Activated CD8-positive, alpha-beta T cell treated with anti-CD3 and anti-CD28 coated beads for 36 hours (primary cell): ENCODE measurements at regions not wholly inside any gene's neighbourhood (a gene's known extent, or its start where the extent isn't known, plus 50 kb on each side); places are given as distances from the start of the nearest gene placed in this dataset.

ENCODE experiments used
- ATAC-seq: fragments of 200-7000 bp; cut with Tn5 transposase; one replicate; pipeline ENCODE4 v1.10.0; 2021; ENCODE audit warnings: mild to moderate bottlenecking, moderate library complexity
- CTCF ChIA-PET: fragments of 350-600 bp; sonication (Branson Sonifier 250); formaldehyde crosslinking; loops from one replicate; lab custom pipeline; 2021; ENCODE audit warnings: antibody characterized with exemption; lab: Charles Lee
- POLR2A ChIA-PET: fragments of 350-600 bp; sonication (Branson Sonifier 250); formaldehyde crosslinking; loops from one replicate; lab custom pipeline; 2021; ENCODE audit warnings: antibody characterized with exemption; lab: Charles Lee
- DNase-seq: peaks from one replicate; pipeline ENCODE4 v3.0.0-alpha.2; 2020
- H3K27ac Mint-ChIP-seq: one replicate; pipeline ENCODE4 v1.8.0; 2021; ENCODE audit warnings: mild to moderate bottlenecking, mixed read lengths
- H3K27me3 Mint-ChIP-seq: one replicate; pipeline ENCODE4 v1.8.0; 2021; ENCODE audit warnings: mixed read lengths
- H3K36me3 Mint-ChIP-seq: one replicate; pipeline ENCODE4 v1.8.0; 2021; ENCODE audit warnings: low read depth, mixed read lengths
- H3K4me1 Mint-ChIP-seq: one replicate; pipeline ENCODE4 v1.8.0; 2021; ENCODE audit warnings: low read depth, mixed read lengths
- H3K4me3 Mint-ChIP-seq: one replicate; pipeline ENCODE4 v1.8.0; 2021; ENCODE audit warnings: mild to moderate bottlenecking, moderate library complexity, mixed read lengths
- H3K9me3 Mint-ChIP-seq: one replicate; pipeline ENCODE4 v1.8.0; 2021; ENCODE audit warnings: mixed read lengths
- CTCF ChIP-seq: fragments of 200-600 bp; IDR thresholded peaks from one replicate; pipeline ENCODE4 v1.8.0; 2022; ENCODE audit warnings: antibody characterized with exemption, mild to moderate bottlenecking
- intact Hi-C: fragments of 100-400 bp; cut with micrococcal nuclease; formaldehyde crosslinking; loops from one replicate; pipeline ENCODE4 v1.10.0; 2022

GRCh38 chr5:24819841-24820240 lies 175.1 kb upstream of the CDH10 start:
- Mint-ChIP-seq H3K9me3 (peaks cover 18% of the 10 kb centered on the region), H3K27ac (no peak overlapping the region), H3K4me1 (no peaks in the 10 kb centered on the region), H3K27me3 (no peaks in the 10 kb centered on the region), H3K4me3 (no peak overlapping the region), H3K36me3 (no peaks in the 10 kb centered on the region)
- CTCF ChIA-PET: no interaction called here
- DNase-seq: no peak
- POLR2A ChIA-PET: no interaction called here
- intact Hi-C loops: no loop called here
- TF ChIP-seq CTCF: no peak
- no peak for ATAC-seq

GRCh38 chr5:24817966-24818365 lies 173.2 kb upstream of the CDH10 start:
- ChIA-PET CTCF (no interaction called here), POLR2A (no interaction called here)
- no peaks in the 10 kb centered on the region for H3K36me3 Mint-ChIP-seq
- H3K27me3 Mint-ChIP-seq: no peaks in the 10 kb centered on the region
- no peak for TF ChIP-seq CTCF
- no peak overlapping the region for H3K27ac Mint-ChIP-seq
- H3K4me1 Mint-ChIP-seq: no peaks in the 10 kb centered on the region
- DNase-seq (no peak), ATAC-seq (no peak)
- H3K4me3 Mint-ChIP-seq: no peak overlapping the region
- intact Hi-C loops: no loop called here
- peaks cover 18% of the 10 kb centered on the region for H3K9me3 Mint-ChIP-seq

- ChIA-PET POLR2A (no interaction called here), CTCF (no interaction called here)
- no peaks in the 10 kb centered on the region for H3K27me3 Mint-ChIP-seq
- ATAC-seq (no peak), DNase-seq (no peak)
- no peak for TF ChIP-seq CTCF
- no peak overlapping the region for H3K4me3 Mint-ChIP-seq
- H3K27ac Mint-ChIP-seq: no peak overlapping the region
- peaks cover 15% of the 10 kb centered on the region for H3K9me3 Mint-ChIP-seq
- H3K4me1 Mint-ChIP-seq: no peaks in the 10 kb centered on the region
- no peaks in the 10 kb centered on the region for H3K36me3 Mint-ChIP-seq
- intact Hi-C loops: no loop called here
Observed at GRCh38 chr5:24816206-24816605, 171.4 kb upstream of the CDH10 start.

- H3K27ac Mint-ChIP-seq: no peak overlapping the region
- TF ChIP-seq CTCF: no peak
- POLR2A ChIA-PET: no interaction called here
- CTCF ChIA-PET: no interaction called here
- DNase-seq: no peak
- ATAC-seq: no peak
- intact Hi-C loops: no loop called here
- H3K27me3 Mint-ChIP-seq: no peaks in the 10 kb centered on the region
- H3K36me3 Mint-ChIP-seq: no peaks in the 10 kb centered on the region
- no peaks in the 10 kb centered on the region for H3K4me1 Mint-ChIP-seq
- no peak overlapping the region for H3K4me3 Mint-ChIP-seq
- peaks cover 14% of the 10 kb centered on the region for H3K9me3 Mint-ChIP-seq
Observed at GRCh38 chr5:24805230-24805629, 160.5 kb upstream of the CDH10 start.

- H3K4me3 Mint-ChIP-seq: no peak overlapping the region
- peaks cover 13% of the 10 kb centered on the region for H3K9me3 Mint-ChIP-seq
- CTCF ChIA-PET: no interaction called here
- H3K27ac Mint-ChIP-seq: no peak overlapping the region
- no peaks in the 10 kb centered on the region for H3K36me3 Mint-ChIP-seq
- TF ChIP-seq CTCF: no peak
- H3K4me1 Mint-ChIP-seq: no peaks in the 10 kb centered on the region
- intact Hi-C loops: no loop called here
- no peak for ATAC-seq
- no peaks in the 10 kb centered on the region for H3K27me3 Mint-ChIP-seq
- POLR2A ChIA-PET: no interaction called here
- no peak for DNase-seq
Observed at GRCh38 chr5:24804221-24804681, 159.5 kb upstream of the CDH10 start.
